Vagina (tissue), 2 donors: ENCODE measurements at regions not wholly inside any gene's neighbourhood (a gene's known extent, or its start where the extent isn't known, plus 50 kb on each side); places are given as distances from the start of the nearest gene placed in this dataset.

Experiments used
- CTCF ChIP-seq, 3 experiments: fragments of 450-650 bp in 2 of 3; fragments of 200-600 bp in 1 of 3; sonication (generic) in 1 of 3; IDR thresholded peaks; one replicate each; pipeline ENCODE4 v1.5.1; 2017 to 2019; ENCODE audit warnings: antibody characterized with exemption in 3 of 3, mild to moderate bottlenecking in 2 of 3, moderate library complexity in 2 of 3
- POLR2A ChIP-seq, 2 donors: fragments of 450-650 bp; IDR thresholded peaks; one replicate each; pipeline ENCODE4 v1.6.1; 2017; ENCODE audit warnings: antibody characterized with exemption in 2 of 2, mild to moderate bottlenecking in 2 of 2, moderate library complexity in 2 of 2
- POLR2AphosphoS5 ChIP-seq, 2 donors: sonication (generic); formaldehyde crosslinking; IDR thresholded peaks; one replicate each; pipeline ENCODE4 v1.9.0; 2017; ENCODE audit warnings: antibody characterized with exemption in 2 of 2, mild to moderate bottlenecking in 2 of 2, low read depth in 1 of 2; ENCODE audit not compliant: insufficient read depth in 1 of 2

- TF ChIP-seq CTCF (IDR thresholded peaks at IDR 0.05) = no peak
- no peak for TF ChIP-seq POLR2AphosphoS5 (IDR thresholded peaks at IDR 0.05; ENCODE audit: insufficient read depth in 1 of 2, low read depth in 1 of 2)
- TF ChIP-seq POLR2A (IDR thresholded peaks at IDR 0.05) = no peak
Measured at GRCh38 chr7:83872501-83872900, 223.6 kb upstream of the SEMA3E start.
